ENCODE measurements at regions not wholly inside any gene's neighbourhood (a gene's known extent, or its start where the extent isn't known, plus 50 kb on each side); places are given as distances from the start of the nearest gene placed in this dataset.

GRCh38 chr7:84647797-84648757, 453.5 kb upstream of the SEMA3A start:
- H3K27ac ChIP-seq = no peak overlapping the region
- TF ChIP-seq, protein P1, sequence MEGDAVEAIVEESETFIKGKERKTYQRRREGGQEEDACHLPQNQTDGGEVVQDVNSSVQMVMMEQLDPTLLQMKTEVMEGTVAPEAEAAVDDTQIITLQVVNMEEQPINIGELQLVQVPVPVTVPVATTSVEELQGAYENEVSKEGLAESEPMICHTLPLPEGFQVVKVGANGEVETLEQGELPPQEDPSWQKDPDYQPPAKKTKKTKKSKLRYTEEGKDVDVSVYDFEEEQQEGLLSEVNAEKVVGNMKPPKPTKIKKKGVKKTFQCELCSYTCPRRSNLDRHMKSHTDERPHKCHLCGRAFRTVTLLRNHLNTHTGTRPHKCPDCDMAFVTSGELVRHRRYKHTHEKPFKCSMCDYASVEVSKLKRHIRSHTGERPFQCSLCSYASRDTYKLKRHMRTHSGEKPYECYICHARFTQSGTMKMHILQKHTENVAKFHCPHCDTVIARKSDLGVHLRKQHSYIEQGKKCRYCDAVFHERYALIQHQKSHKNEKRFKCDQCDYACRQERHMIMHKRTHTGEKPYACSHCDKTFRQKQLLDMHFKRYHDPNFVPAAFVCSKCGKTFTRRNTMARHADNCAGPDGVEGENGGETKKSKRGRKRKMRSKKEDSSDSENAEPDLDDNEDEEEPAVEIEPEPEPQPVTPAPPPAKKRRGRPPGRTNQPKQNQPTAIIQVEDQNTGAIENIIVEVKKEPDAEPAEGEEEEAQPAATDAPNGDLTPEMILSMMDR (IDR thresholded peaks at IDR 0.05) = no peak
- TF ChIP-seq POLR2A (IDR thresholded peaks at IDR 0.05) = no peak
- 76% methylated on average over 2 of the region's 2 CpGs for WGBS
- no peaks in the 10 kb centered on the region for H3K9me3 ChIP-seq
- no peak overlapping the region for H3K4me3 ChIP-seq
- no peaks in the 10 kb centered on the region for H3K27me3 ChIP-seq
- no peaks in the 10 kb centered on the region for H3K36me3 ChIP-seq
- H3K4me1 ChIP-seq = no peaks in the 10 kb centered on the region
- DNase-seq (ENCODE audit: low spot score in 2 of 2) = no peak

DNA sequence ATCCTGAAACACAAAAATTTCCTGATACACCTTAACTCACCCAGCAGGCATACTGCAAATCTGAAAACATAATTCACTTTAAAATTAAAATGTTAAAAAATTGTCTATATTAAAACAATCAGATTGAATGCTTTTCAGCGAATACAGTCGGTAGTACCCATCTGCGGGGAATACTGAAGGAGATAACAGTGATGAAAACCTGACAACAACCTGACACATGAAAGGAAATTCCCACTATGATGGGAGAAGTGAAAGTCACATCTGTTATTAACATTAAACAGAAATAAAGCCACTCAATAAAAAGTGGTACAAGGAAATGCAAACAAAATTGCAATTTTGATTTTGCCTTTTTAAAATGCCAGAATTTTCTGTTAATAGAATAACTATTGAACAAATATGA, 448.0 kb upstream of the SEMA3A start:
- WGBS = 77% methylated on average over 3 of the region's 3 CpGs
- Histone ChIP-seq H3K36me3 (no peaks in the 10 kb centered on the region), H3K4me1 (no peaks in the 10 kb centered on the region), H3K9me3 (no peaks in the 10 kb centered on the region), H3K27ac (no peak overlapping the region), H3K27me3 (no peaks in the 10 kb centered on the region), H3K4me3 (no peak overlapping the region)
- DNase-seq (ENCODE audit: low spot score in 2 of 2) = no peak
- TF ChIP-seq POLR2A (IDR thresholded peaks at IDR 0.05) (no peak), EP300 (IDR thresholded peaks at IDR 0.05) (no peak), POLR2AphosphoS5 (IDR thresholded peaks at IDR 0.05) (no peak)
- TF ChIP-seq, protein P1 (IDR thresholded peaks at IDR 0.05) = no peak

DNA sequence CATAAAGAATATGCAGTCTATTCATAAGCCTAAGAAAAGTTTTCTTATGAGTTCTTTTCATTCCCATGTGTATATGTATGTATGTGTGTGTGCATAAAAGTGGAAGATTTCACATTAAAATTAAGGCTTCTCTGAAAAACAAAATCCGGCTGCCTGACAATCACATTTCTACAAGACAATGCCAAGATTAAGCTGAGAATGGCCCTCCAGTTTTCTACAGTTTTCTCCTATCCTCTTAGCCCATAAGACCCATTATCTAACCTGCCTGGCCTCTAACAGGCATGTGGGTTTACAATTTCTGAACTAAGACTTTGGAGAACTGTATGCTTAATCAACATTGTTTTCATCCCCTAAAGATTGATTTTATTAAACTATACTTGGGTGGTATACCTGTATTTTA, 446.0 kb upstream of the SEMA3A start:
- 84% methylated on average over 1 of the region's 1 CpG for WGBS
- no peak overlapping the region for H3K27ac ChIP-seq
- no peak for DNase-seq (ENCODE audit: low spot score in 2 of 2)
- H3K36me3 ChIP-seq = no peaks in the 10 kb centered on the region
- H3K27me3 ChIP-seq = no peaks in the 10 kb centered on the region
- no peak for TF ChIP-seq EP300 (IDR thresholded peaks at IDR 0.05)
- TF ChIP-seq, protein P1 (IDR thresholded peaks at IDR 0.05) = no peak
- no peak for TF ChIP-seq POLR2A (IDR thresholded peaks at IDR 0.05)
- no peak for TF ChIP-seq POLR2AphosphoS5 (IDR thresholded peaks at IDR 0.05)
- H3K4me3 ChIP-seq = no peak overlapping the region
- no peaks in the 10 kb centered on the region for H3K4me1 ChIP-seq
- no peaks in the 10 kb centered on the region for H3K9me3 ChIP-seq

- no peak for TF ChIP-seq POLR2A (IDR thresholded peaks at IDR 0.05)
- TF ChIP-seq EP300 (IDR thresholded peaks at IDR 0.05) = no peak
- TF ChIP-seq, protein P1 (IDR thresholded peaks at IDR 0.05) = no peak
- TF ChIP-seq POLR2AphosphoS5 (IDR thresholded peaks at IDR 0.05) = no peak
- Histone ChIP-seq H3K4me3 (no peak overlapping the region), H3K27ac (no peak overlapping the region)
Measured at GRCh38 chr7:84638339-84638697, 443.7 kb upstream of the SEMA3A start.

DNA sequence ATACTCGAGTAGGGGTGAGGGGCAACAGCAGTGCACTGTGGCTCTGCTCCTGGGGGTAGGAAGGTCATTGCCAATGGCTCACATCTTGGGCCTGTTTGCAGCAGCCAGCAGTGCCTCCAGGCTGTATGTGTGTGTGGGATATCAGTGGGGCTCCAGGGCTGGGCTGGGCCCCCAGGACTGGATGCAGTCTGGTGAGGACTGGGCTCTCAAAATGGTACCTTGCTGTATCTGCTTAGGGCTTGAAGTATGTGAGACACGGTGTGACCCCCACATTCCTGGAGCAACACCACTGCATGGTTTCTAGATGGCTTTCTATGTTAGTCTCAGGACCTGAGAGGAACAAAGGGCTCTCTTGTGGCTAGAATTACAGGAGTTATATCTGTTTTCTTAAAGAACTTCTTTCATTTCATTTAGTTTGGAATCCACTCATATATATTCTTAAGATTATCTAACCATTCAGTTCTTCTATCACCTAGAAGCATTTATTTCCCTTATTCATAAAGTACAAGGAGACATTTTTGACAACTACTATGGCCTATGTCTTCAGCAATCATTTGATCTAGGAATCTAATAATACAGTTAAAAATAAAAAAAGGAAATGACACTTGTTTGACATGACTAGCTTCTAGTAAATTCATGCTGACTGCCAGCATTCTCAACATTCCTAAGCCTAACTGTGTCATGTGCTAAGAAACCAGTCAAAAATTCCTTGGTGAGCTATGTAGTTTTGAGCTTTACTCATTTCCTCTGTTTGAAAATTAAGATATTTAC, 443.2 kb upstream of the SEMA3A start:
- no peaks in the 10 kb centered on the region for H3K27me3 ChIP-seq
- H3K4me3 ChIP-seq = no peak overlapping the region
- H3K27ac ChIP-seq = no peak overlapping the region
- no peaks in the 10 kb centered on the region for H3K4me1 ChIP-seq
- H3K9me3 ChIP-seq = peaks cover 4% of the 10 kb centered on the region
- no peak for TF ChIP-seq POLR2AphosphoS5 (IDR thresholded peaks at IDR 0.05)
- no peak for TF ChIP-seq POLR2A (IDR thresholded peaks at IDR 0.05)
- TF ChIP-seq EP300 (IDR thresholded peaks at IDR 0.05) = no peak
- TF ChIP-seq, protein P1 (IDR thresholded peaks at IDR 0.05) = no peak
- WGBS = 79% methylated on average over 2 of the region's 2 CpGs
- no peaks in the 10 kb centered on the region for H3K36me3 ChIP-seq
- DNase-seq (ENCODE audit: low spot score in 2 of 2) = no peak

More at GRCh38 chr7:84638339-84638697, 443.7 kb upstream of the SEMA3A start:
- Histone ChIP-seq H3K4me1 (no peaks in the 10 kb centered on the region), H3K9me3 (no peaks in the 10 kb centered on the region), H3K36me3 (no peaks in the 10 kb centered on the region), H3K27me3 (no peaks in the 10 kb centered on the region)
- no peak for DNase-seq (ENCODE audit: low spot score in 2 of 2)
